Cerebellar nuclear complex (tissue), 1 donor: ENCODE measurements at regions not wholly inside any gene's neighbourhood (a gene's known extent, or its start where the extent isn't known, plus 50 kb on each side); places are given as distances from the start of the nearest gene placed in this dataset.

ENCODE experiments used
- DNase-seq, 2 experiments: peaks; one replicate each; lab custom pipeline; 2025; lab: John Stamatoyannopoulos, UW

GRCh38 chr1:5659606-5660005 lies 332.6 kb downstream of the NPHP4 start:
- no peak for DNase-seq

- DNase-seq = no peak
Observed at GRCh38 chr1:5658340-5659316, 333.6 kb downstream of the NPHP4 start.

DNA sequence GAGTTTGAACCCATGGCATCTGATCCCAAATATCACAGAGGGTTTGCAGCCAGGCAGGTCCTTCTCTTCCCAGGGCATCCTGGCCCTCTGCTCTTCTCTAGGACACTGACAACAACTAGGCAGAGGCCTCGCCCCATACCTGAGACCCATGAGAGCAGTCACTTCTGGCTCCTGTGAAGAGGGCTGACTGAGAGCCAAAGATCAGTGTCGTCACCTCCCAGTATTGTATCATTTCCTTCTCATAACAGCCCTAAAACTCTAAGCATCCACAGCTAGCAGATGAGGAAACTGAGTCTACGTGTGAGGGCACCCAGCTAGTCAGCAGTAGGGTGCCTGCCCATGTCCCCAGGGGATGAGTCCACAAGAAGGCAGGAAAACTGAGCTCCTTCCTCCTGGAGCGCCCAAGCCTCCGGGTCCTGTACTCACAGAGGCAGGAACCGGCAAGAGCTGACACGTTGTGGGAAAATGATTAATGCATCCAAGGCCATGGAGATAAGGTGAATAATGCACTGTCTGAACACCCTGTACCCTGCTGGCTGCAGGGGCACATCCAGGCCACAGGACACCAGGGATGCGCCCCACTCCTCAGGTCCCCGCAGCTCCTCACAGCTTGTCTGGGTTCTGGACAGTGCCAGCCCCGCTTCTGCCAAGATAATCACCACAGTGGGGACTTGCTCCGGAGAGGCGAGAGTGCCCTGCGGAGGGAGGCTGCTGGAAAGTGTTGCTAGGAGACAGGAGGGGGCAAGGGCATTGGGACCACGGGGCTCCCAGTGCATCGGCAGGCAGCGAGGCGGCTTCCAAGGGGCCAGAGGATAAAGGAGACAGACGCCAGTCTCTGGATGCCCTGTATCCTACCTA lies 340.0 kb downstream of the NPHP4 start:
- no peak for DNase-seq

DNA sequence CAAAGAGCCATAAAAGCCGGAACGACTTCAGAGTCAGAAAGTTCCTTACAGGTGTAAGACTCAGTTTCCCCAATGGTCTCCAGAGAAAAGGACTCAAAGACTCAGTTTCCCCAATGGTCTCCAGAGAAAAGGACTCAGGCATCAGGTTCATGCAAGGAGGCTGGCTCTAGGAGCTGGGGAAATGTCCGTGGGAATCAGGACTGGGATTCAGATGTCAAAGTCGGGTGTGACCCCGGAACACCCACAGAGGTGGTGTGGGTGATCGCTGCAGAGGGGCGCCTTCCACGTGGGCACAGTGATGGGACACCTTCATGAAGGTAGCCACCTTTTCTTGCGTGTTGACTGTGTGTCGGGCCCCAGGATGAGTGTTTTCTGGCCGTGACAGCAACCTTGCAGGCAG lies 340.8 kb downstream of the NPHP4 start:
- no peak for DNase-seq

DNA sequence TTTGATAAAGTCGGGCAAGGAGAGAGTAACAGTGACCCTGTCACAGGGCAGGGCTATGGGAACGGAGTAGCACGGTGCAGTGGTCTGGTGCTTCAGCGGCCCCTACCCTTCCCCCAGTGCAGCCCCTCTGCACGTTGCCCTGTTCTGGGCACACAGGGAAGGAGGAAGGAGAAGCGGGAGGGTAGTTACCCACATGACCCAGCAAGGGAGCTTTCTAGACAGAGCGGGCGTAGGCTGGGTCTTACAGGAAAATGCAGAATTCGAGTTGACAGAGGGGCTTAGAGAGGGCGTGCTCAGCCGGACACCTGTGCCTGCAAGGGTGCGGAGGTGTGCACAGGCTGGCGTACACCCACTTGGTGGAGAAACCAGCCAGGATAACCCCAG lies 341.2 kb downstream of the NPHP4 start:
- no peak for DNase-seq

DNA sequence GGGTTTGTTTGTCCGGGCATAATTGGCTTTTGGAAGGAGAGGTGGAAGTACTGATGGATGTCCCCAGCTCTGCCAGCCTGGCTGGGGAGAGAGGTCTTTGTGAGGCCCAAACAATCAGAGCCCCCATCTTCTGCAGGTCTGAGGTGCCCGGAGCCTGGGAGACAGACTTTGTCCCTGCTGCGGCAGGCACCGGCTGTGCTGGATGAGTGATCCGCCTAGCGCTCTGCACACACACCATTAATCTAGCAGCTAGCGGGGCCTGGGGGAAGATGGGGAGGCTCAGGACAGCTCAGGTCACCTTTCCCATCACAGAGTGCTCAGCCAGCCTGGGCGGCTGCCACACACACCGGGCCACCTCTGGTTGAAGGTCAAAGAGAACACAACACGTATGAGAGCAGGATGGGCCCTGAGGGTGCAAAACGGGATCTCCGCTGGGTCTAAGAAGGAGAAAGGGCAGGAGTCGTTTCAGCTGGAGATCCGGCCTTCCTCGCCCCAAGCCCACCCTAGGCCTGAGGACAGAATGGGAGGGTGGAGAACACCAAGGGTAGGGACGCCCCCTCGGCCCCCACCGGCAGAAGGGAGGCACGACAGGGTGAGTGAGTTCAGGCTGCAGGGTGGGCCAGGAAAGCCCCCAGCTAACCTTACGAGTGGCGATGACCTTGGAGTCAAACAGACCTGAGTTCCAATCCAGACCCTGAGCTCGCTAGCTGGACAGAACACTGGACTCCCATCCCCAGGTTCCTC lies 341.8 kb downstream of the NPHP4 start:
- DNase-seq = no peak

- DNase-seq = no peak
Observed at GRCh38 chr1:5649795-5650194, 342.4 kb downstream of the NPHP4 start.

- no peak for DNase-seq
Observed at GRCh38 chr1:5649166-5649551, 343.1 kb downstream of the NPHP4 start.

GRCh38 chr1:5648410-5649165 lies 343.6 kb downstream of the NPHP4 start:
- DNase-seq = no peak

DNA sequence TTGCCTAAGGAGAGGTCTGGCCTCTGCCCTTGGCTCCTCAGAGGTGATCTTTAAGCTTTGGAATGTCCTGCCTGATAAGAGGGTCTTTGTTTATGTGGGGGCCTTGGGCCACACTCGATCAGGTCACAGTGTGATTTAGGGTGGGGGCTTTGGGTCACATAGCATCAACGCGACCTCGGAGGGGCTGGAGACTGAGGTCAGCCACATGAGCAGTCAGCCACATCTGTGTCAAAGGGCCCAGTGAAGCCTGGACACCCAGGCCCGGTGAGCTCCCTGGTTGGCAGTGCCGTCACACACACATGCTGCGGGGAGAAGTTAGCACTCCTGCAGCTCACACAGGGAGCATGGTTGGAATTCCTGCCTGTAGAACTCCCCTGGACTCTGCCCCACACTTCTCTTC lies 345.0 kb downstream of the NPHP4 start:
- no peak for DNase-seq

GRCh38 chr1:5646486-5647149 lies 345.6 kb downstream of the NPHP4 start:
- DNase-seq = no peak

DNA sequence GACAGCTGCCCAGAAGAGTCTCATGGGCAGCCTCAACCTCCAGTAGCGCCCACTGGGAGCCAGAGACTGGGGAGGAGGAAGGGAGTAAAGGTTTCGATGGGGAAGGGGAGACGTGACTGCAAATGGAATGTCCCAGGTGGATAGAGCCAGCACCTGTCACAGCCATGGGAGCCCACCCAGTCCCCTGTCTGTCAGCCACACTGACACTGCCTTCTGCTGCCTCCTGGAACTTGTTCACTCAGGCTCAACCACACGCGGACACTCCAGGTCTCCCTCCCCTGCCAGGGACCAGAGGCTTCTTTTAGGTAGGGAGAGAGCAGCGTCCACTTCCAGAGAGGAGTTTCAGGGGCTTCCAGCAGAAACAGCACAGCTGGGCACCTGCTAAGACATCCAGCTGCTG lies 346.3 kb downstream of the NPHP4 start:
- DNase-seq = no peak

DNA sequence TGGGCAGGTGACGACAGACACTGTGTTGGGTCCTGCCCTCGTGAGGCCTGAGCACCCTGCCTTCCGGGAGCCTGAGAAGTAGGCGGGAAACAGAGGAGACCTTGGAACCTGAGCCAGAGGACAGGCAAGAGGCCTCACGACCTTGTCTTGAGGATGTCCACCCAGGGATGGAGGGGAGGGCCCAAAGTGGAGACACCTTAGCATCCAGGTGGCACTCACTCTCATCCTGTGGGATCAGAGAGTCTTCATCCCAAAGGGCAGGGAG lies 347.2 kb downstream of the NPHP4 start:
- DNase-seq = no peak

DNA sequence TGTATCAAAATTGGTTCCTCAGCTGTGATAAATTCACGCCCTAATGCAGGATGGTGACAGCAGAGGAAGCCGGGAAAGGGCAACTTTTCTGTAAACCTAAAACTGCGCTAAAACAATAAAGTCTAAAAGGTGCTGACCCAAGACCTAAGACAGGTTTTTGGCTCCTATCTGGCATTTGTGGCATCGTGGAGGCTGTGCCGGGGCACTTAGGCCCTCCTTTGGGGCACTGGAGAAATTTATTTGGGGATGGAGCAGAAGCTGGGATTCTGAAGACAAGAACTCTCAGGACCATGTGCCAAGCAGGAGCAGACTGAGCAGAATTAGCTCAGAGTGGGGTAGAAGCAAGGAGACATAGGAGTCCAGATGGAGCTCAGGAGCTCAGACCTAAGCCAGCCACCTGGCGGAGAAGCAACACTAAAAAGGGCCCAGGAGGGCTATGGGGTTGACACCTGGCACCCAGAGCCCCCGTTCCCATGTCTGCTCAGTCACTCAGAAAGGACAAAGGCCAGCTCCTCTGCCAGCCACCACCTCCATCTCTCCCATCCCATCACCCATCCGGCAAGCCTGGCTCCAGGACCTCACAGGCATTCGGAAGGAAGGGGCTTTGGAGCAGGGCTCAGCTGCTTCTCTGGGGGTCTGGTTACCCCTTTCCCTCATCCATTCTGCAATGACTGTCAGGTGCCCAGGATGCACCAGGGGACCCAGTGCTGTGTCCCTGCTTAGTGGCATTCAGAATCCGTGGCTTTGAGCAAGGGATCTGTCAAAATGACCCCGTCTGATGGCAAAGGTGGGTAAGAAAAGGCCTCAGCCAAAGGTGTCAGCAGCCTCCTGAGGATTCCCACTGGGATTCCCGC lies 347.7 kb downstream of the NPHP4 start:
- no peak for DNase-seq

- no peak for DNase-seq
Observed at GRCh38 chr1:5643360-5644107, 348.7 kb downstream of the NPHP4 start.

DNA sequence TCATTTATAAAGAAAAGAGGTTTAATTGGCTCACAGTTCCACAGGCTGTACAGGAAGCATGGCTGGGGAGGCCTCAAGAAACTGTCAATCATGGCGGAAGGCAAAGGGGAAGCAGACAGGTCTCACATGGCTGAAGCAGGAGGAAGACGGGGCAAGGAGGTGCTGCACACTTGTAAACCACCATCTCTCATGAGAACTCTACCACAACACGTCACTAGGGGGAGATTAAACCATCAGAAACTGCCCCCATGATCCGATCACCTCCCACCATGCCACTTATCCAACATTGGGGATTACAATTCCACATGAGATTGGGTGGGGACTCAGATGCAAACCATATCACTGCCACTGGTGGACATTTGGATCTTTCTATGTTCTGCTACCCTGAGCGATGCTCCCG lies 351.4 kb downstream of the NPHP4 start:
- no peak for DNase-seq

DNA sequence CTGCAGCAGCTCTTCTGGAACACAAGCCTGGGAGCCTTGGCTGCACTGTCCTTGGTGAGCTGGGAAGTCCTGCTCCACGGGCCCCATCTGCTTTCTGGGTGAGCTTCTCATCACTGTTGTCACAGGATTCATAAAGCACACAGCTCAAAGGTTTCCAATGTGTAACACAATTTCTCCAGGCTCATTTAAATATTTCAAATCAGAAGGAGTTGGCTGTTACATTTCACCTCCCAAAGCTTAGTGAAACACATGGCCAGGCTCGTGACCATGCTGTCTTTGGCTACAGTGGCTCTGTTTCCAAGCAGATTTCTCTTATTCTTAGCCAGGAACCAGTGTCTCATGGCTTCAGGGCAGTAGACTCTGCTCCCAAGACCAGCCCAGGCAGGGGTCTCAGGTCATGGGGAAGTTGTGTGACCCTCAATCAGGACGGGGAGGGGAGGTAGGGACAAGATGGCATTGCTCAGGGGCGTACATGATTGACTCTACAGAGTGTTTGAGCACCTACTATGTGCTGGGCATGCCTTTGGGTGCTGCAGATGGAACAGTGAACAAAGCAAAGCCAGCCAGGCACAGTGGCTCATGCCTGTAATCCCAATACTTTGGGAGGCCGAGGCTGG lies 353.0 kb downstream of the NPHP4 start:
- no peak for DNase-seq

GRCh38 chr1:5638582-5638981 lies 353.6 kb downstream of the NPHP4 start:
- no peak for DNase-seq

GRCh38 chr1:5637171-5637570 lies 355.1 kb downstream of the NPHP4 start:
- no peak for DNase-seq
